Prostate gland (tissue), 2 donors: ENCODE measurements at regions not wholly inside any gene's neighbourhood (a gene's known extent, or its start where the extent isn't known, plus 50 kb on each side); places are given as distances from the start of the nearest gene placed in this dataset.
A peak's percentile ranks its signal among the peaks of the same experiment; 100 is the strongest.

Experiments
- DNase-seq: peaks from one replicate; pipeline ENCODE4 v3.0.0-alpha.2; 2019; ENCODE audit warnings: low spot score
- H3K27ac ChIP-seq, 2 donors: fragments of 200-600 bp; sonication (generic); 2 replicates each; pipeline ENCODE4 v1.5.1; 2017 to 2019
- H3K27me3 ChIP-seq: fragments of 200-600 bp; sonication (generic); replicated peaks from 2 replicates; pipeline ENCODE4 v1.5.1; 2019; ENCODE audit not compliant: insufficient read depth
- H3K36me3 ChIP-seq, 2 donors: fragments of 200-600 bp; sonication (generic); 1 replicate in 1 of 2; 2 replicates in 1 of 2; pipeline versions ENCODE4 v1.5.1 to v1.8.1; 2017 to 2019
- H3K4me1 ChIP-seq: fragments of 200-600 bp; sonication (generic); replicated peaks from 2 replicates; pipeline ENCODE4 v1.5.1; 2019
- H3K4me3 ChIP-seq, 2 donors: fragments of 200-600 bp; sonication (generic); 2 replicates each; pipeline ENCODE4 v1.5.1; 2017 to 2019
- H3K9me3 ChIP-seq: fragments of 200-600 bp; sonication (generic); 2 replicates; pipeline ENCODE4 v1.5.1; 2017
- CTCF ChIP-seq, 4 experiments: fragments of 200-600 bp in 2 of 4; fragments of 450-650 bp in 2 of 4; sonication (generic) in 2 of 4; IDR thresholded peaks; 1 replicate in 3 of 4; 2 replicates in 1 of 4; pipeline ENCODE4 v1.5.1; 2016 to 2019; ENCODE audit warnings: antibody characterized with exemption in 4 of 4, mild to moderate bottlenecking in 2 of 4, moderate library complexity in 2 of 4
- POLR2A ChIP-seq: fragments of 450-650 bp; IDR thresholded peaks from one replicate; pipeline ENCODE4 v1.6.1; 2016; ENCODE audit warnings: antibody characterized with exemption, mild to moderate bottlenecking
- POLR2AphosphoS5 ChIP-seq: sonication (generic); formaldehyde crosslinking; IDR thresholded peaks from one replicate; pipeline ENCODE4 v1.6.1; 2017; ENCODE audit warnings: antibody characterized with exemption
- WGBS: methylation state at CpG from one replicate; pipeline ENCODE4 v1.1.5; 2018; 5-methylcytosine and 5-hydroxymethylcytosine counted together
- intact Hi-C: fragments of 100-400 bp; cut with DNase I; formaldehyde crosslinking; loops from one replicate; pipeline ENCODE4 v1.14.2; 2022

GRCh38 chr12:124696693-124697476 lies 129.5 kb upstream of the NCOR2 start:
- Histone ChIP-seq H3K4me3 (no peak overlapping the region), H3K9me3 (no peaks in the 10 kb centered on the region), H3K4me1 (no peaks in the 10 kb centered on the region), H3K27me3 (no peaks in the 10 kb centered on the region), H3K36me3 (no peaks in the 10 kb centered on the region), H3K27ac (no peak overlapping the region)
- TF ChIP-seq POLR2A (no peak), CTCF (IDR thresholded peaks at IDR 0.05) (no peak), POLR2AphosphoS5 (no peak)
- no peak for DNase-seq
- intact Hi-C loops: no loop called here
- 72% methylated on average over 3 of the region's 3 CpGs for WGBS

GRCh38 chr12:124695861-124696260 lies 128.4 kb upstream of the NCOR2 start:
- no peak overlapping the region for H3K27ac ChIP-seq
- no peak for TF ChIP-seq POLR2A
- TF ChIP-seq POLR2AphosphoS5: no peak
- TF ChIP-seq CTCF (IDR thresholded peaks at IDR 0.05): no peak

GRCh38 chr12:124694846-124695497 lies 127.6 kb upstream of the NCOR2 start:
- peak; percentile 62 for DNase-seq
- H3K4me3 ChIP-seq: no peak overlapping the region
- H3K36me3 ChIP-seq: no peaks in the 10 kb centered on the region
- peak overlapping the region; percentile 2 to 22 for H3K27ac ChIP-seq
- peak; percentile 73 for TF ChIP-seq POLR2AphosphoS5
- TF ChIP-seq CTCF (IDR thresholded peaks at IDR 0.05): no peak
- peak; percentile 39 for TF ChIP-seq POLR2A
- no peaks in the 10 kb centered on the region for H3K4me1 ChIP-seq
- H3K27me3 ChIP-seq: no peaks in the 10 kb centered on the region
- intact Hi-C loops: no loop called here
- WGBS: 39% methylated on average over 14 of the region's 14 CpGs
- H3K9me3 ChIP-seq: no peaks in the 10 kb centered on the region

More at GRCh38 chr12:124695861-124696260, 128.4 kb upstream of the NCOR2 start:
- Histone ChIP-seq H3K4me3 (no peak overlapping the region), H3K4me1 (no peaks in the 10 kb centered on the region), H3K27me3 (no peaks in the 10 kb centered on the region), H3K9me3 (no peaks in the 10 kb centered on the region), H3K36me3 (no peaks in the 10 kb centered on the region)
- 63% methylated on average over 5 of the region's 5 CpGs for WGBS
- intact Hi-C loops: no loop called here
- DNase-seq: no peak

- no peak for TF ChIP-seq POLR2A
- no peak for TF ChIP-seq CTCF (IDR thresholded peaks at IDR 0.05)
- TF ChIP-seq POLR2AphosphoS5: no peak
- H3K27ac ChIP-seq: peak overlapping the region in 1 of 2 donors; percentile 22
- no peaks in the 10 kb centered on the region for H3K27me3 ChIP-seq
- intact Hi-C loops: no loop called here
- no peak overlapping the region for H3K4me3 ChIP-seq
- WGBS: 70% methylated on average over 5 of the region's 5 CpGs
- H3K36me3 ChIP-seq: no peaks in the 10 kb centered on the region
- no peaks in the 10 kb centered on the region for H3K9me3 ChIP-seq
- no peak for DNase-seq
- H3K4me1 ChIP-seq: no peaks in the 10 kb centered on the region
Measured at GRCh38 chr12:124694250-124694649, 126.8 kb upstream of the NCOR2 start.
